Adrenal gland (tissue), 5 donors: ENCODE measurements at regions not wholly inside any gene's neighbourhood (a gene's known extent, or its start where the extent isn't known, plus 50 kb on each side); places are given as distances from the start of the nearest gene placed in this dataset.

ENCODE experiments used
- CTCF ChIP-seq, 6 experiments: fragments of 450-650 bp in 4 of 6; fragments of 200-600 bp in 2 of 6; sonication (generic) in 1 of 6; IDR thresholded peaks; 1 replicate in 5 of 6; 2 replicates in 1 of 6; pipeline versions ENCODE4 v1.5.1 to v1.8.0; 2016 to 2021; ENCODE audit warnings: antibody characterized with exemption in 6 of 6, mild to moderate bottlenecking in 2 of 6, moderate library complexity in 1 of 6
- POLR2A ChIP-seq, 2 donors: fragments of 450-650 bp; IDR thresholded peaks; one replicate each; pipeline ENCODE4 v1.6.1; 2017; ENCODE audit warnings: antibody characterized with exemption in 2 of 2, mild to moderate bottlenecking in 2 of 2, moderate library complexity in 1 of 2
- donor health status: DM: no; HTN: no; CAD: no.

GRCh38 chr18:73693091-73693490 lies 454.5 kb downstream of the FBXO15 start:
- TF ChIP-seq POLR2A (IDR thresholded peaks at IDR 0.05) = no peak
- TF ChIP-seq CTCF (IDR thresholded peaks at IDR 0.05) = no peak
